PC-9 (cell line): ENCODE measurements at regions not wholly inside any gene's neighbourhood (a gene's known extent, or its start where the extent isn't known, plus 50 kb on each side); places are given as distances from the start of the nearest gene placed in this dataset.

Experiments used
- BruUV-seq: library from RNA; stranded (reverse); fragments of 400-500 nt; replicated peaks from 2 replicates; lab custom pipeline; 2021; lab: Mats Ljungman, UMichigan
- CTCF ChIA-PET: fragments of 300-600 bp; sonication (Branson Sonifier 250); formaldehyde crosslinking; loops from one replicate; lab custom pipeline; 2022; ENCODE audit warnings: antibody characterized with exemption; lab: Charles Lee
- POLR2A ChIA-PET: fragments of 300-600 bp; sonication (Branson Sonifier 250); formaldehyde crosslinking; loops from one replicate; lab custom pipeline; 2022; ENCODE audit warnings: antibody characterized with exemption; ENCODE audit not compliant: unreplicated experiment; lab: Charles Lee
- DNase-seq, 2 experiments: peaks; one replicate each; pipeline versions ENCODE4 v3.0.0 to v3.0.0-alpha.2; 2015 to 2022; ENCODE audit warnings: mixed read lengths in 1 of 2
- H2AFZ ChIP-seq: fragments of 200-600 bp; sonication (generic); 2 replicates; pipeline ENCODE4 v1.8.1; 2017; ENCODE audit warnings: antibody characterized with exemption
- H3F3A ChIP-seq: fragments of 200-600 bp; sonication (generic); 2 replicates; pipeline ENCODE4 v1.8.1; 2017; ENCODE audit warnings: antibody characterized with exemption, mild to moderate bottlenecking, low read depth; ENCODE audit not compliant: insufficient read depth
- H3K27ac ChIP-seq: fragments of 200-600 bp; sonication (generic); 2 replicates; pipeline ENCODE4 v1.6.1; 2016; ENCODE audit warnings: mixed run types
- H3K27me3 ChIP-seq: fragments of 200-600 bp; sonication (generic); 2 replicates; pipeline ENCODE4 v1.6.1; 2016; ENCODE audit warnings: low read depth, mixed run types; ENCODE audit not compliant: insufficient read depth
- H3K36me3 ChIP-seq: fragments of 200-600 bp; sonication (generic); 2 replicates; pipeline ENCODE4 v1.6.1; 2016; ENCODE audit warnings: low read depth, mixed run types
- H3K4me1 ChIP-seq: fragments of 200-600 bp; sonication (generic); replicated peaks from 2 replicates; pipeline ENCODE4 v1.6.1; 2016; ENCODE audit warnings: mixed run types; ENCODE audit not compliant: insufficient read depth
- H3K4me2 ChIP-seq: fragments of 200-600 bp; sonication (generic); 2 replicates; pipeline ENCODE4 v1.6.1; 2017; ENCODE audit warnings: mixed run types
- H3K4me3 ChIP-seq: fragments of 200-600 bp; sonication (generic); 2 replicates; pipeline ENCODE4 v1.6.1; 2016; ENCODE audit warnings: mixed run types
- H3K79me2 ChIP-seq: fragments of 200-600 bp; sonication (generic); 2 replicates; pipeline ENCODE4 v1.6.1; 2017; ENCODE audit warnings: low read depth, mixed run types
- H3K9me2 ChIP-seq: fragments of 200-600 bp; sonication (generic); 2 replicates; pipeline ENCODE4 v1.8.1; 2017; ENCODE audit warnings: mild to moderate bottlenecking; ENCODE audit not compliant: insufficient read depth
- H3K9me3 ChIP-seq: fragments of 200-600 bp; sonication (generic); 2 replicates; pipeline ENCODE4 v1.8.1; 2016; ENCODE audit warnings: low read depth; ENCODE audit not compliant: insufficient read depth
- H4K20me1 ChIP-seq: fragments of 200-600 bp; sonication (generic); 2 replicates; pipeline ENCODE4 v1.8.1; 2017; ENCODE audit not compliant: insufficient read depth
- EZH2 ChIP-seq: fragments of 200-600 bp; sonication (generic); IDR thresholded peaks from 2 replicates; pipeline ENCODE4 v1.8.0; 2017; ENCODE audit warnings: antibody characterized with exemption, low read depth
- intact Hi-C: fragments of 100-400 bp; cut with micrococcal nuclease; formaldehyde crosslinking; loops from one replicate; pipeline ENCODE4 v1.10.0; 2022; ENCODE audit not compliant: unreplicated experiment
- TF ChIP-seq, protein P1 (sequence below): fragments of 200-600 bp; sonication (generic); conservative IDR thresholded peaks from 2 replicates; pipeline ENCODE4 v1.6.1; 2017; ENCODE audit warnings: mixed run types, antibody characterized with exemption, mild to moderate bottlenecking, moderate library complexity

DNA sequence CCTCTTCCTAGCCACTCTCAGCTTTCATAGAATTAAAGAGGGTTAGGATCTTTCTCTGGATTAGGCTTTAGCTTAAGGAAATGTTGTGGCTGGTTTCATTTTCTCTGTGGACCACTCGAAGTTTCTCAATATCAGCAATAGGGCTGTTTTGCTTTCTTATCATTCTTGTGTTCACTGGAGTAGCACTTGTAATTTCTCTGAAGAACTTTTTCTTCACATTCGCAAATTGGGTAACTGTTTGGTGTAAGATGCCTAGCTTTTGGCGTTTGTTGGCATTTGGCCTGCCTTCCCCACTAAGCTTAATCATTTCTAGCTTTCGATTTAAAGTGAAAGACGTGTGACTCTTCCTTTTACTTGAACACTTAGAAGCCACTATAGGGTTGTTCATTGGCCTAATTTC lies 210.8 kb upstream of the PROX1 start:
- no peak overlapping the region for H3K4me3 ChIP-seq
- no peaks in the 10 kb centered on the region for H3K9me2 ChIP-seq
- DNase-seq: no peak
- no peak overlapping the region for H3K4me2 ChIP-seq
- H3F3A ChIP-seq: peaks cover 11% of the 10 kb centered on the region; the same call in 1 of the 2 replicates
- no peaks in the 10 kb centered on the region for H3K79me2 ChIP-seq
- H3K9me3 ChIP-seq: no peaks in the 10 kb centered on the region; the same call in 1 of the 2 replicates
- H2AFZ ChIP-seq: no peak overlapping the region
- intact Hi-C loops: no loop called here
- H4K20me1 ChIP-seq: no peaks in the 10 kb centered on the region
- TF ChIP-seq EZH2: no peak
- TF ChIP-seq, protein P1, sequence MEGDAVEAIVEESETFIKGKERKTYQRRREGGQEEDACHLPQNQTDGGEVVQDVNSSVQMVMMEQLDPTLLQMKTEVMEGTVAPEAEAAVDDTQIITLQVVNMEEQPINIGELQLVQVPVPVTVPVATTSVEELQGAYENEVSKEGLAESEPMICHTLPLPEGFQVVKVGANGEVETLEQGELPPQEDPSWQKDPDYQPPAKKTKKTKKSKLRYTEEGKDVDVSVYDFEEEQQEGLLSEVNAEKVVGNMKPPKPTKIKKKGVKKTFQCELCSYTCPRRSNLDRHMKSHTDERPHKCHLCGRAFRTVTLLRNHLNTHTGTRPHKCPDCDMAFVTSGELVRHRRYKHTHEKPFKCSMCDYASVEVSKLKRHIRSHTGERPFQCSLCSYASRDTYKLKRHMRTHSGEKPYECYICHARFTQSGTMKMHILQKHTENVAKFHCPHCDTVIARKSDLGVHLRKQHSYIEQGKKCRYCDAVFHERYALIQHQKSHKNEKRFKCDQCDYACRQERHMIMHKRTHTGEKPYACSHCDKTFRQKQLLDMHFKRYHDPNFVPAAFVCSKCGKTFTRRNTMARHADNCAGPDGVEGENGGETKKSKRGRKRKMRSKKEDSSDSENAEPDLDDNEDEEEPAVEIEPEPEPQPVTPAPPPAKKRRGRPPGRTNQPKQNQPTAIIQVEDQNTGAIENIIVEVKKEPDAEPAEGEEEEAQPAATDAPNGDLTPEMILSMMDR: no peak
- H3K36me3 ChIP-seq: no peaks in the 10 kb centered on the region
- H3K27me3 ChIP-seq: no peaks in the 10 kb centered on the region
- ChIA-PET POLR2A (no interaction called here), CTCF (no interaction called here)
- H3K4me1 ChIP-seq: peaks cover 24% of the 10 kb centered on the region
- BruUV-seq: no TSS peak
- H3K27ac ChIP-seq: no peak overlapping the region

DNA sequence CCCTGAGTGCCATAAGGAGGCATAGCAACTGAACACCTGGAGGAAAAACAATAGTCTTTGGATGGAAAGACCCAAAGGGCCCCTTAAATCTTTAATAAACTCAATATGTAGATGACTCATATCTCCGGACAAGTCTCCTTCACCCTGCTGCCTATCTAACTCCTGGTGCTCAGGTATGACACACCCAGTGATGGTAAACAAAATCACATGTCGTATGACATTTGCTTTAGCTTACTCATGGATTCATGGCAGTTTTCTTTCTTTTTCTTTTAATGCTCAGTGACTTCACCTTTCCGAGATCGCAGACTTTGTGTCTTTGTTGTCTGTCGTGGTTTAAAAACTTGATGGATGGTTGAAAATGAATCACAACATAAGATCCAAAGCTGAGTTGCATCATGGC lies 208.5 kb upstream of the PROX1 start:
- Histone ChIP-seq H4K20me1 (no peaks in the 10 kb centered on the region), H3F3A (peaks cover 11% of the 10 kb centered on the region; the same call in 1 of the 2 replicates), H3K4me1 (peaks cover 24% of the 10 kb centered on the region), H3K4me2 (peak overlapping the region; percentile 69), H3K9me2 (no peaks in the 10 kb centered on the region), H3K9me3 (no peaks in the 10 kb centered on the region; the same call in 1 of the 2 replicates), H3K27ac (peak overlapping the region; percentile 80), H3K27me3 (no peaks in the 10 kb centered on the region), H2AFZ (0 out of 2 replicates have a peak overlapping the region, but pooled peaks have one; percentile 13), H3K4me3 (peak overlapping the region; percentile 28; the same call in 1 of the 2 replicates), H3K36me3 (no peaks in the 10 kb centered on the region), H3K79me2 (no peaks in the 10 kb centered on the region)
- intact Hi-C loops: no loop called here
- DNase-seq: peak in 1 of 2 experiments; percentile 93
- CTCF ChIA-PET: no interaction called here
- TF ChIP-seq, protein P1: no peak
- TF ChIP-seq EZH2: no peak
- no TSS peak for BruUV-seq
- POLR2A ChIA-PET: no interaction called here

DNA sequence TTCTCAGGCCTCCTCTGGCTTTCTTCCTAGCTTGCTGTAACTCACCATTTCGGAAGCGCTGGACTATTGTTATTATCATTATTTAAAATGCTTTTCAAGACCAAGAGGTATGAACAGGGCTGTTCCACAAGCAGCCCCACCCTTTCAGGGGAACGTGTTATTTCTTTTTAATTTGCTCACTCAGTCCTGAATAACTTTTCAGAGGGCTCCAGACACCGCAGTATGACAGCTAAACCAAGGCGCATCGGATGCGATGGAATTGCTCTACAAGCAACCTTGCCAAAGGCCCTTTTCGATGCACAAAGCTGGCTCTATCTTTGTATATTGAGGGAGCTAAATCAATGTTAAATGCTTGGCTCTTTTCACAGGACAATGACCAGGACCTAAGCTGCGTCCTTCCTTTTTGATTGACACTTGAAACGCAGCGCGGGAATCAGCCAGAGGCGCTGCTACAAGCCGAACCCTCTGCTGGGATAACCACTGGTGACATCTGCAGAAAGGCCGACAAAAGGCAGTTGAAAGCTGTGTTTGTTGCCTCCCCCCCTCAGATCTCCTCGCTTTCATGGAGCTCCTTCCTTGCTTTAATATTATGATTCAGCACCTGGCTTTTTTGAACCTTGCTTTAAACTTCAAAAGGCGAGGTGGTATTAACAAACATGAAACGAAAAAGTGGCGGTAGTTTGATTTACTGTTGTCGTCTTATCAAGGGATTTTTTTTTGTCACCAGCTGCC lies 204.7 kb upstream of the PROX1 start:
- H3F3A ChIP-seq: peaks cover 11% of the 10 kb centered on the region; the same call in 1 of the 2 replicates
- ChIA-PET POLR2A (no interaction called here), CTCF (no interaction called here)
- H3K9me3 ChIP-seq: no peaks in the 10 kb centered on the region; the same call in 1 of the 2 replicates
- no peaks in the 10 kb centered on the region for H3K9me2 ChIP-seq
- no peak overlapping the region for H3K4me2 ChIP-seq
- DNase-seq: no peak
- no peak overlapping the region for H2AFZ ChIP-seq
- BruUV-seq: no TSS peak
- no peak overlapping the region for H3K27ac ChIP-seq
- intact Hi-C loops: no loop called here
- H3K36me3 ChIP-seq: no peaks in the 10 kb centered on the region
- no peaks in the 10 kb centered on the region for H3K27me3 ChIP-seq
- H3K4me1 ChIP-seq: peaks cover 23% of the 10 kb centered on the region
- H3K79me2 ChIP-seq: no peaks in the 10 kb centered on the region
- H3K4me3 ChIP-seq: no peak overlapping the region
- no peaks in the 10 kb centered on the region for H4K20me1 ChIP-seq
- no peak for TF ChIP-seq EZH2
- TF ChIP-seq, protein P1: no peak
